ENCODE measurements at regions not wholly inside any gene's neighbourhood (a gene's known extent, or its start where the extent isn't known, plus 50 kb on each side); places are given as distances from the start of the nearest gene placed in this dataset.

GRCh38 chr7:135856356-135857144 lies 107.9 kb upstream of the FAM180A start:
- peak; percentile 65 for DNase-seq (ENCODE audit: low read depth)
- H3K27me3 ChIP-seq (ENCODE audit: control insufficient read depth, insufficient read depth, low read length): no peaks in the 10 kb centered on the region
- no peaks in the 10 kb centered on the region for H3K36me3 ChIP-seq (ENCODE audit: control insufficient read depth, insufficient read depth, low read length)
- no peak for TF ChIP-seq CTCF (IDR thresholded peaks at IDR 0.05; ENCODE audit: insufficient read depth, low read length, poor library complexity, severe bottlenecking)
- no peak overlapping the region for H3K4me3 ChIP-seq (ENCODE audit: low read depth, low read length)

GRCh38 chr7:135855846-135856245 lies 107.2 kb upstream of the FAM180A start:
- no peak for TF ChIP-seq CTCF (IDR thresholded peaks at IDR 0.05; ENCODE audit: insufficient read depth, low read length, poor library complexity, severe bottlenecking)
- no peaks in the 10 kb centered on the region for H3K36me3 ChIP-seq (ENCODE audit: control insufficient read depth, insufficient read depth, low read length)
- DNase-seq (ENCODE audit: low read depth): peak; percentile 78
- H3K27me3 ChIP-seq (ENCODE audit: control insufficient read depth, insufficient read depth, low read length): no peaks in the 10 kb centered on the region
- H3K4me3 ChIP-seq (ENCODE audit: low read depth, low read length): no peak overlapping the region

GRCh38 chr7:135853499-135853898 lies 104.9 kb upstream of the FAM180A start:
- H3K36me3 ChIP-seq (ENCODE audit: control insufficient read depth, insufficient read depth, low read length): no peaks in the 10 kb centered on the region

GRCh38 chr7:135853008-135853407 lies 104.4 kb upstream of the FAM180A start:
- TF ChIP-seq CTCF (IDR thresholded peaks at IDR 0.05; ENCODE audit: insufficient read depth, low read length, poor library complexity, severe bottlenecking): no peak
- no peaks in the 10 kb centered on the region for H3K36me3 ChIP-seq (ENCODE audit: control insufficient read depth, insufficient read depth, low read length)
- no peak for DNase-seq (ENCODE audit: low read depth)

More at GRCh38 chr7:135853499-135853898, 104.9 kb upstream of the FAM180A start:
- no peak for TF ChIP-seq CTCF (IDR thresholded peaks at IDR 0.05; ENCODE audit: insufficient read depth, low read length, poor library complexity, severe bottlenecking)
- Histone ChIP-seq H3K27me3 (ENCODE audit: control insufficient read depth, insufficient read depth, low read length) (no peaks in the 10 kb centered on the region), H3K4me3 (ENCODE audit: low read depth, low read length) (no peak overlapping the region)
- peak; percentile 73 for DNase-seq (ENCODE audit: low read depth)

GRCh38 chr7:135847242-135847641 lies 98.6 kb upstream of the FAM180A start:
- Histone ChIP-seq H3K27me3 (ENCODE audit: control insufficient read depth, insufficient read depth, low read length) (no peaks in the 10 kb centered on the region), H3K36me3 (ENCODE audit: control insufficient read depth, insufficient read depth, low read length) (no peaks in the 10 kb centered on the region), H3K4me3 (ENCODE audit: low read depth, low read length) (no peak overlapping the region)
- TF ChIP-seq CTCF (IDR thresholded peaks at IDR 0.05; ENCODE audit: insufficient read depth, low read length, poor library complexity, severe bottlenecking): no peak
- DNase-seq (ENCODE audit: low read depth): no peak

More at GRCh38 chr7:135853008-135853407, 104.4 kb upstream of the FAM180A start:
- no peaks in the 10 kb centered on the region for H3K27me3 ChIP-seq (ENCODE audit: control insufficient read depth, insufficient read depth, low read length)
- no peak overlapping the region for H3K4me3 ChIP-seq (ENCODE audit: low read depth, low read length)

- DNase-seq (ENCODE audit: low read depth): no peak
- Histone ChIP-seq H3K27me3 (ENCODE audit: control insufficient read depth, insufficient read depth, low read length) (no peaks in the 10 kb centered on the region), H3K36me3 (ENCODE audit: control insufficient read depth, insufficient read depth, low read length) (no peaks in the 10 kb centered on the region), H3K4me3 (ENCODE audit: low read depth, low read length) (no peak overlapping the region)
- no peak for TF ChIP-seq CTCF (IDR thresholded peaks at IDR 0.05; ENCODE audit: insufficient read depth, low read length, poor library complexity, severe bottlenecking)
Observed at GRCh38 chr7:135846339-135846738, 97.7 kb upstream of the FAM180A start.

Measured in kidney epithelial cell (primary cell).